ENCODE measurements at regions not wholly inside any gene's neighbourhood (a gene's known extent, or its start where the extent isn't known, plus 50 kb on each side); places are given as distances from the start of the nearest gene placed in this dataset.

DNA sequence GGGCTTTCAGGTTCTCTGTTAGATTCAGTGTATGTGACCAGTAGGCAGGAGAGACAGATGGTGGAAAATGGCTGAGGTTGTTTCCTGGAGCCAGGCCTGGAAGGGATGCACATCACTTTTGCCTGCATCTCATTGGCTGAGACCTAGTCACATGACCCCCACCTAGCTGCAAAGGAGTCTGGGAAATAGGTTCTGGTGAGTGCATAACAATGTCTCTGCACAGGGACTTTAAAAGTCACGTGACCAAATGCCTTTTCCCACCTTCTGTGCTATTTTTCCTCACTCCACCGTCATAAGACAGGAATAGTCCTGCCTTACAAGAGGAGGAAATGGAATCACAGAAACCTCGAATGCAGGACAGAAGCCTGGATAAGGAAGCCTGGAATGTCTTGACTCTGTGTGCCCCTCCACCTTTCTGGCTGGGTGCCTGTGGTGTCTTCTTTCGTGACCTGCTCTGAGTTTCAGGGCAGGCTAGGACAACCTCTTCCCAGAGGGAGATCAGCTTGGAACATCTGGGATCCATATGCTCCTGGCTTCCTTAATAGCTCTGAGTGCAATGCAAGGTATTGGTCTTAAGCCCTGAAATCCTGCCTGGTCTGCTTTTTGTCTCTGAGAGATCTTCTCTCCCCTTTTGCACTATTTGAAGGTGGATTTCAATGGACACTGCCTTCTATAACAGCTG is 139.9 kb upstream of the ZNF438 start:
- no peak overlapping the region for H3K27ac ChIP-seq (ENCODE audit: low read depth)
- H3K4me3 ChIP-seq: no peak overlapping the region
- Mint-ChIP-seq H3K4me1 (no peaks in the 10 kb centered on the region), H3K9me3 (peaks cover 33% of the 10 kb centered on the region), H3K27me3 (ENCODE audit: insufficient read depth, low read depth, poor library complexity) (peaks cover 2% of the 10 kb centered on the region), H3K36me3 (ENCODE audit: low read depth) (peaks cover 6% of the 10 kb centered on the region; the same call in 2 of the 3 replicates), H3K4me3 (no peak overlapping the region), H3K27ac (no peak overlapping the region)
- TF ChIP-seq ZNF331 (CRISPR knock-in tag; IDR thresholded peaks at IDR 0.05; ENCODE audit: low read depth) (no peak), ZNF114 (CRISPR knock-in tag; IDR thresholded peaks at IDR 0.05) (no peak), POLR2AphosphoS5 (IDR thresholded peaks at IDR 0.05; ENCODE audit: low read depth) (no peak)
- TF ChIP-seq, protein P1, sequence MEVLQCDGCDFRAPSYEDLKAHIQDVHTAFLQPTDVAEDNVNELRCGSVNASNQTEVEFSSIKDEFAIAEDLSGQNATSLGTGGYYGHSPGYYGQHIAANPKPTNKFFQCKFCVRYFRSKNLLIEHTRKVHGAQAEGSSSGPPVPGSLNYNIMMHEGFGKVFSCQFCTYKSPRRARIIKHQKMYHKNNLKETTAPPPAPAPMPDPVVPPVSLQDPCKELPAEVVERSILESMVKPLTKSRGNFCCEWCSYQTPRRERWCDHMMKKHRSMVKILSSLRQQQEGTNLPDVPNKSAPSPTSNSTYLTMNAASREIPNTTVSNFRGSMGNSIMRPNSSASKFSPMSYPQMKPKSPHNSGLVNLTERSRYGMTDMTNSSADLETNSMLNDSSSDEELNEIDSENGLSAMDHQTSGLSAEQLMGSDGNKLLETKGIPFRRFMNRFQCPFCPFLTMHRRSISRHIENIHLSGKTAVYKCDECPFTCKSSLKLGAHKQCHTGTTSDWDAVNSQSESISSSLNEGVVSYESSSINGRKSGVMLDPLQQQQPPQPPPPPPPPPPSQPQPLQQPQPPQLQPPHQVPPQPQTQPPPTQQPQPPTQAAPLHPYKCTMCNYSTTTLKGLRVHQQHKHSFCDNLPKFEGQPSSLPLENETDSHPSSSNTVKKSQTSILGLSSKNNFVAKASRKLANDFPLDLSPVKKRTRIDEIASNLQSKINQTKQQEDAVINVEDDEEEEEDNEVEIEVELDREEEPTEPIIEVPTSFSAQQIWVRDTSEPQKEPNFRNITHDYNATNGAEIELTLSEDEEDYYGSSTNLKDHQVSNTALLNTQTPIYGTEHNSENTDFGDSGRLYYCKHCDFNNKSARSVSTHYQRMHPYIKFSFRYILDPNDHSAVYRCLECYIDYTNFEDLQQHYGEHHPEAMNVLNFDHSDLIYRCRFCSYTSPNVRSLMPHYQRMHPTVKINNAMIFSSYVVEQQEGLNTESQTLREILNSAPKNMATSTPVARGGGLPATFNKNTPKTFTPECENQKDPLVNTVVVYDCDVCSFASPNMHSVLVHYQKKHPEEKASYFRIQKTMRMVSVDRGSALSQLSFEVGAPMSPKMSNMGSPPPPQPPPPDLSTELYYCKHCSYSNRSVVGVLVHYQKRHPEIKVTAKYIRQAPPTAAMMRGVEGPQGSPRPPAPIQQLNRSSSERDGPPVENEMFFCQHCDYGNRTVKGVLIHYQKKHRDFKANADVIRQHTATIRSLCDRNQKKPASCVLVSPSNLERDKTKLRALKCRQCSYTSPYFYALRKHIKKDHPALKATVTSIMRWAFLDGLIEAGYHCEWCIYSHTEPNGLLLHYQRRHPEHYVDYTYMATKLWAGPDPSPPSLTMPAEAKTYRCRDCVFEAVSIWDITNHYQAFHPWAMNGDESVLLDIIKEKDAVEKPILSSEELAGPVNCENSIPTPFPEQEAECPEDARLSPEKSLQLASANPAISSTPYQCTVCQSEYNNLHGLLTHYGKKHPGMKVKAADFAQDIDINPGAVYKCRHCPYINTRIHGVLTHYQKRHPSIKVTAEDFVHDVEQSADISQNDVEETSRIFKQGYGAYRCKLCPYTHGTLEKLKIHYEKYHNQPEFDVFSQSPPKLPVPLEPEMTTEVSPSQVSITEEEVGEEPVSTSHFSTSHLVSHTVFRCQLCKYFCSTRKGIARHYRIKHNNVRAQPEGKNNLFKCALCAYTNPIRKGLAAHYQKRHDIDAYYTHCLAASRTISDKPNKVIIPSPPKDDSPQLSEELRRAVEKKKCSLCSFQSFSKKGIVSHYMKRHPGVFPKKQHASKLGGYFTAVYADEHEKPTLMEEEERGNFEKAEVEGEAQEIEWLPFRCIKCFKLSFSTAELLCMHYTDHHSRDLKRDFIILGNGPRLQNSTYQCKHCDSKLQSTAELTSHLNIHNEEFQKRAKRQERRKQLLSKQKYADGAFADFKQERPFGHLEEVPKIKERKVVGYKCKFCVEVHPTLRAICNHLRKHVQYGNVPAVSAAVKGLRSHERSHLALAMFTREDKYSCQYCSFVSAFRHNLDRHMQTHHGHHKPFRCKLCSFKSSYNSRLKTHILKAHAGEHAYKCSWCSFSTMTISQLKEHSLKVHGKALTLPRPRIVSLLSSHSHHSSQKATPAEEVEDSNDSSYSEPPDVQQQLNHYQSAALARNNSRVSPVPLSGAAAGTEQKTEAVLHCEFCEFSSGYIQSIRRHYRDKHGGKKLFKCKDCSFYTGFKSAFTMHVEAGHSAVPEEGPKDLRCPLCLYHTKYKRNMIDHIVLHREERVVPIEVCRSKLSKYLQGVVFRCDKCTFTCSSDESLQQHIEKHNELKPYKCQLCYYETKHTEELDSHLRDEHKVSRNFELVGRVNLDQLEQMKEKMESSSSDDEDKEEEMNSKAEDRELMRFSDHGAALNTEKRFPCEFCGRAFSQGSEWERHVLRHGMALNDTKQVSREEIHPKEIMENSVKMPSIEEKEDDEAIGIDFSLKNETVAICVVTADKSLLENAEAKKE (CRISPR knock-in tag; IDR thresholded peaks at IDR 0.05): no peak
- no peaks in the 10 kb centered on the region for H3K9me2 ChIP-seq (ENCODE audit: insufficient read depth)
- H3K4me1 ChIP-seq (ENCODE audit: insufficient read depth): no peaks in the 10 kb centered on the region
- H3K79me2 ChIP-seq (replicated peaks; ENCODE audit: insufficient read depth): no peaks in the 10 kb centered on the region
- no peak for DNase-seq (ENCODE audit: low spot score)
- H4K20me1 ChIP-seq (replicated peaks; ENCODE audit: insufficient read depth): no peaks in the 10 kb centered on the region
- no peak overlapping the region for H2AFZ ChIP-seq
- no peaks in the 10 kb centered on the region for H3F3A ChIP-seq (replicated peaks; ENCODE audit: low read depth)
- no peaks in the 10 kb centered on the region for H3K27me3 ChIP-seq (ENCODE audit: insufficient read depth)
- ATAC-seq: no peak
- H3K36me3 ChIP-seq (ENCODE audit: insufficient read depth): no peaks in the 10 kb centered on the region
- no peak overlapping the region for H3K4me2 ChIP-seq

DNA sequence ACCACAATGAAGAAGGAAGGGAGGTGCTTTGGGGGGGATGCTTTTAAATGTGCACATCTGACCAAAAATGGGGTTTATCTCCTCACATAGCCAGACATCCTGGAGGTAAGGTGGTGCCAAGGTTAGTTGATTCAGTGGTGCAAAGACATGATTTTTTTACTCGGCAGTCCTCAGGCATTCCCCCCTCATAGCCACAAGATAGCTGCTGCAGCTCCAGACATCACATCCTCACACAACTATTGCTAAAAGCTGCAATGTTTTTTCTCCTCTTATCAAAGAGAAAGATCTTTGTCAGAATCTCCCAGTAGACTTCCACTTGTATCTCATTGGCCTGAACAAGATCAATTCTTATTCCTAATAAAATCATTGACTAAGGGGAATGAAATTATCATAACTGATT is 141.3 kb upstream of the ZNF438 start:
- H3K36me3 ChIP-seq (ENCODE audit: insufficient read depth): no peaks in the 10 kb centered on the region
- H3K27ac ChIP-seq (ENCODE audit: low read depth): no peak overlapping the region
- no peak for ATAC-seq
- peaks cover 5% of the 10 kb centered on the region for H3K27me3 Mint-ChIP-seq (ENCODE audit: insufficient read depth, low read depth, poor library complexity)
- H3K4me2 ChIP-seq: no peak overlapping the region
- no peak overlapping the region for H3K27ac Mint-ChIP-seq
- peaks cover 6% of the 10 kb centered on the region; the same call in 2 of the 3 replicates for H3K36me3 Mint-ChIP-seq (ENCODE audit: low read depth)
- H3K9me3 Mint-ChIP-seq: peaks cover 33% of the 10 kb centered on the region
- H3F3A ChIP-seq (replicated peaks; ENCODE audit: low read depth): no peaks in the 10 kb centered on the region
- no peak overlapping the region for H3K4me3 Mint-ChIP-seq
- no peaks in the 10 kb centered on the region for H3K4me1 ChIP-seq (ENCODE audit: insufficient read depth)
- no peaks in the 10 kb centered on the region for H3K27me3 ChIP-seq (ENCODE audit: insufficient read depth)
- no peaks in the 10 kb centered on the region for H3K79me2 ChIP-seq (replicated peaks; ENCODE audit: insufficient read depth)
- no peak overlapping the region for H2AFZ ChIP-seq
- no peak for DNase-seq (ENCODE audit: low spot score)
- H3K9me2 ChIP-seq (ENCODE audit: insufficient read depth): no peaks in the 10 kb centered on the region
- H3K4me3 ChIP-seq: no peak overlapping the region
- H4K20me1 ChIP-seq (replicated peaks; ENCODE audit: insufficient read depth): no peaks in the 10 kb centered on the region
- H3K4me1 Mint-ChIP-seq: no peaks in the 10 kb centered on the region
- TF ChIP-seq NANOG (IDR thresholded peaks at IDR 0.05; ENCODE audit: borderline replicate concordance) (no peak), ZNF114 (CRISPR knock-in tag; IDR thresholded peaks at IDR 0.05) (no peak), ZNF331 (CRISPR knock-in tag; IDR thresholded peaks at IDR 0.05; ENCODE audit: low read depth) (no peak), EZH2phosphoT487 (IDR thresholded peaks at IDR 0.05; ENCODE audit: unreplicated experiment) (no peak), STAT1 (IDR thresholded peaks at IDR 0.05; ENCODE audit: unreplicated experiment) (no peak)
- TF ChIP-seq, protein P2, sequence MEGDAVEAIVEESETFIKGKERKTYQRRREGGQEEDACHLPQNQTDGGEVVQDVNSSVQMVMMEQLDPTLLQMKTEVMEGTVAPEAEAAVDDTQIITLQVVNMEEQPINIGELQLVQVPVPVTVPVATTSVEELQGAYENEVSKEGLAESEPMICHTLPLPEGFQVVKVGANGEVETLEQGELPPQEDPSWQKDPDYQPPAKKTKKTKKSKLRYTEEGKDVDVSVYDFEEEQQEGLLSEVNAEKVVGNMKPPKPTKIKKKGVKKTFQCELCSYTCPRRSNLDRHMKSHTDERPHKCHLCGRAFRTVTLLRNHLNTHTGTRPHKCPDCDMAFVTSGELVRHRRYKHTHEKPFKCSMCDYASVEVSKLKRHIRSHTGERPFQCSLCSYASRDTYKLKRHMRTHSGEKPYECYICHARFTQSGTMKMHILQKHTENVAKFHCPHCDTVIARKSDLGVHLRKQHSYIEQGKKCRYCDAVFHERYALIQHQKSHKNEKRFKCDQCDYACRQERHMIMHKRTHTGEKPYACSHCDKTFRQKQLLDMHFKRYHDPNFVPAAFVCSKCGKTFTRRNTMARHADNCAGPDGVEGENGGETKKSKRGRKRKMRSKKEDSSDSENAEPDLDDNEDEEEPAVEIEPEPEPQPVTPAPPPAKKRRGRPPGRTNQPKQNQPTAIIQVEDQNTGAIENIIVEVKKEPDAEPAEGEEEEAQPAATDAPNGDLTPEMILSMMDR (conservative IDR thresholded peaks at IDR 0.05; ENCODE audit: low read depth in 2 of 2): no peak
- TF ChIP-seq, protein P3, sequence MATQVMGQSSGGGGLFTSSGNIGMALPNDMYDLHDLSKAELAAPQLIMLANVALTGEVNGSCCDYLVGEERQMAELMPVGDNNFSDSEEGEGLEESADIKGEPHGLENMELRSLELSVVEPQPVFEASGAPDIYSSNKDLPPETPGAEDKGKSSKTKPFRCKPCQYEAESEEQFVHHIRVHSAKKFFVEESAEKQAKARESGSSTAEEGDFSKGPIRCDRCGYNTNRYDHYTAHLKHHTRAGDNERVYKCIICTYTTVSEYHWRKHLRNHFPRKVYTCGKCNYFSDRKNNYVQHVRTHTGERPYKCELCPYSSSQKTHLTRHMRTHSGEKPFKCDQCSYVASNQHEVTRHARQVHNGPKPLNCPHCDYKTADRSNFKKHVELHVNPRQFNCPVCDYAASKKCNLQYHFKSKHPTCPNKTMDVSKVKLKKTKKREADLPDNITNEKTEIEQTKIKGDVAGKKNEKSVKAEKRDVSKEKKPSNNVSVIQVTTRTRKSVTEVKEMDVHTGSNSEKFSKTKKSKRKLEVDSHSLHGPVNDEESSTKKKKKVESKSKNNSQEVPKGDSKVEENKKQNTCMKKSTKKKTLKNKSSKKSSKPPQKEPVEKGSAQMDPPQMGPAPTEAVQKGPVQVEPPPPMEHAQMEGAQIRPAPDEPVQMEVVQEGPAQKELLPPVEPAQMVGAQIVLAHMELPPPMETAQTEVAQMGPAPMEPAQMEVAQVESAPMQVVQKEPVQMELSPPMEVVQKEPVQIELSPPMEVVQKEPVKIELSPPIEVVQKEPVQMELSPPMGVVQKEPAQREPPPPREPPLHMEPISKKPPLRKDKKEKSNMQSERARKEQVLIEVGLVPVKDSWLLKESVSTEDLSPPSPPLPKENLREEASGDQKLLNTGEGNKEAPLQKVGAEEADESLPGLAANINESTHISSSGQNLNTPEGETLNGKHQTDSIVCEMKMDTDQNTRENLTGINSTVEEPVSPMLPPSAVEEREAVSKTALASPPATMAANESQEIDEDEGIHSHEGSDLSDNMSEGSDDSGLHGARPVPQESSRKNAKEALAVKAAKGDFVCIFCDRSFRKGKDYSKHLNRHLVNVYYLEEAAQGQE (IDR thresholded peaks at IDR 0.05; ENCODE audit: unreplicated experiment): no peak
